ENCODE measurements at regions not wholly inside any gene's neighbourhood (a gene's known extent, or its start where the extent isn't known, plus 50 kb on each side); places are given as distances from the start of the nearest gene placed in this dataset.

GRCh38 chr4:56132835-56133234 lies 184.1 kb downstream of the CEP135 start:
- Histone ChIP-seq H3K36me3 (ENCODE audit: control insufficient read depth in 2 of 4, insufficient read depth in 4 of 4, low read length in 3 of 4) (no peaks in the 10 kb centered on the region), H2BK120ac (replicated peaks; ENCODE audit: low read depth, low read length) (no peak overlapping the region), H2BK5ac (ENCODE audit: low read depth, low read length) (no peak overlapping the region), H3K4ac (replicated peaks; ENCODE audit: insufficient read length, low read depth, low read length) (no peak overlapping the region), H3K4me2 (ENCODE audit: insufficient read depth in 1 of 2, low read depth in 2 of 2, low read length in 2 of 2) (no peak overlapping the region), H2BK15ac (ENCODE audit: low read length) (no peak overlapping the region), H3K4me3 (ENCODE audit: extremely low read depth in 1 of 4, insufficient read depth in 2 of 4, low read depth in 3 of 4, low read length in 4 of 4) (no peak overlapping the region), H3K56ac (replicated peaks; ENCODE audit: insufficient read length, low read depth, low read length) (no peak overlapping the region), H3K4me1 (replicated peaks in 1 of 4; ENCODE audit: control insufficient read depth in 3 of 4, insufficient read depth in 4 of 4, low read length in 3 of 4) (peaks cover 0 to 6% (median 1%) of the 10 kb centered on the region in 4 experiments; a peak in 3 of 7 replicates), H3K79me2 (ENCODE audit: control insufficient read depth in 1 of 2, insufficient read depth in 2 of 2, low read length in 2 of 2) (peaks cover 0 to 5% of the 10 kb centered on the region in 2 experiments; a peak in 2 of 4 replicates), H3K18ac (ENCODE audit: extremely low read depth, low read length) (no peak overlapping the region), H3K9me3 (ENCODE audit: insufficient read depth in 2 of 2, low read depth in 1 of 2, low read length in 1 of 2) (no peaks in the 10 kb centered on the region), H4K5ac (ENCODE audit: insufficient read length, low read depth, low read length) (no peak overlapping the region), H2BK12ac (ENCODE audit: low read depth, low read length) (no peak overlapping the region), H4K20me1 (replicated peaks in 1 of 2; ENCODE audit: control insufficient read depth in 1 of 2, insufficient read depth in 2 of 2, low read length in 2 of 2) (peaks cover 0 to 4% of the 10 kb centered on the region in 2 experiments), H4K8ac (ENCODE audit: extremely low read depth, insufficient read depth, low read length) (no peak overlapping the region), H2AK5ac (ENCODE audit: low read depth, low read length) (no peak overlapping the region), H3K27ac (ENCODE audit: low read depth, low read length) (no peak overlapping the region), H3K23ac (ENCODE audit: insufficient read length) (no peak overlapping the region), H3K14ac (ENCODE audit: insufficient read length) (no peak overlapping the region), H3K27me3 (replicated peaks in 1 of 4; ENCODE audit: control insufficient read depth in 3 of 4, extremely low read depth in 1 of 4, insufficient read depth in 3 of 4, low read length in 3 of 4) (no peaks in the 10 kb centered on the region), H4K91ac (replicated peaks; ENCODE audit: insufficient read length, low read length) (no peak overlapping the region), H3K23me2 (ENCODE audit: low read depth, low read length) (no peaks in the 10 kb centered on the region), H2AFZ (ENCODE audit: low read length) (no peak overlapping the region), H3K9ac (replicated peaks in 1 of 4; ENCODE audit: extremely low read depth in 1 of 4, low read depth in 3 of 4, low read length in 3 of 4) (no peak overlapping the region), H3K79me1 (ENCODE audit: low read depth, low read length) (peaks cover 2% of the 10 kb centered on the region; the same call in 1 of the 2 replicates), H2BK20ac (ENCODE audit: low read length) (no peak overlapping the region)
- WGBS, 2 experiments (ENCODE audit: extremely low coverage in 1 of 2, insufficient coverage in 1 of 2, insufficient read length in 1 of 2, insufficient replicate concordance in 2 of 2, low coverage in 1 of 2, low lambda C conversion rate in 2 of 2, missing lambda C conversion rate in 1 of 2) = 92% methylated on average over 3 of the region's 3 CpGs; no CpG with 5 or more reads in 1 of the 2 experiments
- CTCF ChIA-PET (ENCODE audit: partially characterized antibody) = interaction anchor here (0.8 to 5.0 kb wide), 3 partner anchors 10 to 167 kb away, joined by 3 to 20 read pairs (median 3); no protein-coding TSS in a partner anchor
- DNase-seq (ENCODE audit: low read depth in 1 of 2, low spot score in 2 of 2) (no peak), FAIRE-seq (no peak)
- POLR2A ChIA-PET (ENCODE audit: partially characterized antibody) = interaction anchor here (0.8 to 1.5 kb wide), 2 partner anchors 14 to 46 kb away, joined by 3 to 4 read pairs; no protein-coding TSS in a partner anchor
- TF ChIP-seq KDM5A (IDR thresholded peaks at IDR 0.05; ENCODE audit: low read length) (no peak), CREB1 (IDR thresholded peaks at IDR 0.05) (no peak), HDAC2 (IDR thresholded peaks at IDR 0.05; ENCODE audit: borderline replicate concordance in 1 of 2, low read depth in 2 of 2, low read length in 2 of 2) (no peak), CTBP2 (IDR thresholded peaks at IDR 0.05; ENCODE audit: borderline replicate concordance, insufficient read depth, insufficient read length, low read length) (no peak), CTCF (IDR thresholded peaks at IDR 0.05; ENCODE audit: control extremely low read depth in 1 of 3, insufficient read depth in 1 of 3, low read depth in 1 of 3, low read length in 3 of 3) (no peak), FOSL1 (IDR thresholded peaks at IDR 0.05; ENCODE audit: insufficient read depth, low read depth, low read length) (no peak), SIX5 (IDR thresholded peaks at IDR 0.05; ENCODE audit: low read depth, low read length) (no peak), RBBP5 (IDR thresholded peaks at IDR 0.05; ENCODE audit: borderline replicate concordance, low read depth, low read length) (no peak), POLR2A (IDR thresholded peaks at IDR 0.05; ENCODE audit: control extremely low read depth in 1 of 2, low read depth in 2 of 2, low read length in 2 of 2) (no peak), USF2 (IDR thresholded peaks at IDR 0.05; ENCODE audit: low read length) (no peak), JUN (IDR thresholded peaks at IDR 0.05; ENCODE audit: low read depth, low read length) (no peak)
